AG10803 (cell line): ENCODE measurements at regions not wholly inside any gene's neighbourhood (a gene's known extent, or its start where the extent isn't known, plus 50 kb on each side); places are given as distances from the start of the nearest gene placed in this dataset.

Experiments used
- DNase-seq: peaks from one replicate; pipeline ENCODE4 v3.0.0; 2010; ENCODE audit warnings: low read depth
- H3K4me3 ChIP-seq: 2 replicates; pipeline ENCODE4 v1.5.1; 2011; ENCODE audit warnings: mild to moderate bottlenecking, low read length, control low read depth
- CTCF ChIP-seq: conservative IDR thresholded peaks from 2 replicates; pipeline ENCODE4 v1.5.1; 2011; ENCODE audit warnings: mild to moderate bottlenecking, low read length, control low read depth, inconsistent platforms

- no peak overlapping the region for H3K4me3 ChIP-seq
- no peak for TF ChIP-seq CTCF
- peak; percentile 6 for DNase-seq
Observed at GRCh38 chr1:209505044-209505443, 78.5 kb upstream of the CAMK1G start.

- no peak overlapping the region for H3K4me3 ChIP-seq
- TF ChIP-seq CTCF: no peak
- DNase-seq: no peak
Observed at GRCh38 chr1:209506101-209506500, 77.4 kb upstream of the CAMK1G start.

GRCh38 chr1:209509039-209509438 is 74.5 kb upstream of the CAMK1G start:
- DNase-seq: no peak
- no peak overlapping the region for H3K4me3 ChIP-seq
- TF ChIP-seq CTCF: no peak

GRCh38 chr1:209510063-209510462 is 73.5 kb upstream of the CAMK1G start:
- no peak overlapping the region for H3K4me3 ChIP-seq
- TF ChIP-seq CTCF: no peak
- no peak for DNase-seq

GRCh38 chr1:209511169-209511568 is 72.3 kb upstream of the CAMK1G start:
- TF ChIP-seq CTCF: no peak
- DNase-seq: no peak
- H3K4me3 ChIP-seq: no peak overlapping the region

GRCh38 chr1:209512821-209513220 is 70.7 kb upstream of the CAMK1G start:
- DNase-seq: no peak
- no peak for TF ChIP-seq CTCF
- no peak overlapping the region for H3K4me3 ChIP-seq

- DNase-seq: peak; percentile 46
- no peak overlapping the region for H3K4me3 ChIP-seq
- TF ChIP-seq CTCF: peak; percentile 69
Observed at GRCh38 chr1:209513226-209513625, 70.3 kb upstream of the CAMK1G start.
